ENCODE measurements at regions not wholly inside any gene's neighbourhood (a gene's known extent, or its start where the extent isn't known, plus 50 kb on each side); places are given as distances from the start of the nearest gene placed in this dataset.

- DNase-seq, result no peak
- POLR2A ChIA-PET (ENCODE audit: unreplicated experiment), result no interaction called here
- H3F3A ChIP-seq (ENCODE audit: insufficient read depth, low read depth), result no peaks in the 10 kb centered on the region
- intact Hi-C loops (cut with micrococcal nuclease; ENCODE audit: unreplicated experiment), result no loop called here
- TF ChIP-seq CTCF (conservative IDR thresholded peaks at IDR 0.05), result no peak
- no peak for TF ChIP-seq EZH2 (IDR thresholded peaks at IDR 0.05; ENCODE audit: low read depth)
- H3K4me2 ChIP-seq, result no peak overlapping the region
- no peak overlapping the region for H3K27ac ChIP-seq
- no peaks in the 10 kb centered on the region for H3K36me3 ChIP-seq (ENCODE audit: low read depth)
- H3K79me2 ChIP-seq (ENCODE audit: low read depth), result no peaks in the 10 kb centered on the region
- CTCF ChIA-PET, result no interaction called here
- no peak overlapping the region for H2AFZ ChIP-seq
- H3K9me2 ChIP-seq (ENCODE audit: insufficient read depth), result no peaks in the 10 kb centered on the region
- no peaks in the 10 kb centered on the region for H3K4me1 ChIP-seq (replicated peaks; ENCODE audit: insufficient read depth)
- BruUV-seq (replicated peaks), result no TSS peak
- no peaks in the 10 kb centered on the region for H3K9me3 ChIP-seq (ENCODE audit: insufficient read depth, low read depth)
- no peaks in the 10 kb centered on the region for H3K27me3 ChIP-seq (ENCODE audit: insufficient read depth, low read depth)
- H4K20me1 ChIP-seq (ENCODE audit: insufficient read depth), result no peaks in the 10 kb centered on the region
- no peak overlapping the region for H3K4me3 ChIP-seq
Observed at GRCh38 chr2:146931109-146931508, 913.7 kb upstream of the ACVR2A start.

GRCh38 chr2:146927080-146927711 lies 917.6 kb upstream of the ACVR2A start:
- BruUV-seq (replicated peaks), result no TSS peak
- CTCF ChIA-PET, result interaction anchor here (0.6 kb wide), 5 partner anchors 105 to 1916 kb away, joined by 3 to 27 read pairs (median 3); partner anchors contain the start of genes MBD5 and ORC4

GRCh38 chr2:146918280-146918679 lies 926.5 kb upstream of the ACVR2A start:
- Histone ChIP-seq H3K4me1 (replicated peaks; ENCODE audit: insufficient read depth) (no peaks in the 10 kb centered on the region), H3F3A (ENCODE audit: insufficient read depth, low read depth) (no peaks in the 10 kb centered on the region), H4K20me1 (ENCODE audit: insufficient read depth) (no peaks in the 10 kb centered on the region), H3K4me3 (no peak overlapping the region), H3K9me3 (ENCODE audit: insufficient read depth, low read depth) (no peaks in the 10 kb centered on the region), H3K27me3 (ENCODE audit: insufficient read depth, low read depth) (no peaks in the 10 kb centered on the region), H3K79me2 (ENCODE audit: low read depth) (no peaks in the 10 kb centered on the region), H3K36me3 (ENCODE audit: low read depth) (no peaks in the 10 kb centered on the region), H2AFZ (no peak overlapping the region), H3K4me2 (no peak overlapping the region), H3K27ac (no peak overlapping the region), H3K9me2 (ENCODE audit: insufficient read depth) (no peaks in the 10 kb centered on the region)
- TF ChIP-seq EZH2 (IDR thresholded peaks at IDR 0.05; ENCODE audit: low read depth) (no peak), CTCF (conservative IDR thresholded peaks at IDR 0.05) (no peak)
- POLR2A ChIA-PET (ENCODE audit: unreplicated experiment), result no interaction called here
- intact Hi-C loops (cut with micrococcal nuclease; ENCODE audit: unreplicated experiment), result no loop called here
- CTCF ChIA-PET, result no interaction called here
- no TSS peak for BruUV-seq (replicated peaks)
- DNase-seq, result no peak

More at GRCh38 chr2:146927080-146927711, 917.6 kb upstream of the ACVR2A start:
- H4K20me1 ChIP-seq (ENCODE audit: insufficient read depth), result no peaks in the 10 kb centered on the region
- no peaks in the 10 kb centered on the region for H3K9me2 ChIP-seq (ENCODE audit: insufficient read depth)
- DNase-seq, result peak in 1 of 2 experiments; percentile 49
- H3K9me3 ChIP-seq (ENCODE audit: insufficient read depth, low read depth), result no peaks in the 10 kb centered on the region
- intact Hi-C loops (cut with micrococcal nuclease; ENCODE audit: unreplicated experiment), result loop anchor here (1.0 to 5.0 kb wide), 4 partner anchors 156 to 984 kb away; no protein-coding TSS in a partner anchor
- no peak overlapping the region for H3K4me2 ChIP-seq
- no peaks in the 10 kb centered on the region for H3K27me3 ChIP-seq (ENCODE audit: insufficient read depth, low read depth)
- H3F3A ChIP-seq (ENCODE audit: insufficient read depth, low read depth), result no peaks in the 10 kb centered on the region
- no peak overlapping the region for H3K4me3 ChIP-seq
- H3K36me3 ChIP-seq (ENCODE audit: low read depth), result no peaks in the 10 kb centered on the region
- TF ChIP-seq CTCF (conservative IDR thresholded peaks at IDR 0.05) (peak; percentile 61), EZH2 (IDR thresholded peaks at IDR 0.05; ENCODE audit: low read depth) (no peak)
- H2AFZ ChIP-seq, result no peak overlapping the region
- POLR2A ChIA-PET (ENCODE audit: unreplicated experiment), result no interaction called here
- no peak overlapping the region for H3K27ac ChIP-seq
- no peaks in the 10 kb centered on the region for H3K4me1 ChIP-seq (replicated peaks; ENCODE audit: insufficient read depth)
- H3K79me2 ChIP-seq (ENCODE audit: low read depth), result no peaks in the 10 kb centered on the region
